HG03460 (cell line): ENCODE measurements at regions not wholly inside any gene's neighbourhood (a gene's known extent, or its start where the extent isn't known, plus 50 kb on each side); places are given as distances from the start of the nearest gene placed in this dataset.
"Not testable (repeated sequence)": the region's sequence is repeated elsewhere in the genome, so short reads cannot be mapped to it uniquely, and the experiment has no call there.

Experiments used
- ATAC-seq: cut with Tn5 transposase; IDR thresholded peaks from one replicate; pipeline ENCODE4 v1.9.1; 2021; ENCODE audit not compliant: unreplicated experiment

- not testable (repeated sequence) for ATAC-seq
Observed at GRCh38 chr2:147000151-147000550, 844.7 kb upstream of the ACVR2A start.

DNA sequence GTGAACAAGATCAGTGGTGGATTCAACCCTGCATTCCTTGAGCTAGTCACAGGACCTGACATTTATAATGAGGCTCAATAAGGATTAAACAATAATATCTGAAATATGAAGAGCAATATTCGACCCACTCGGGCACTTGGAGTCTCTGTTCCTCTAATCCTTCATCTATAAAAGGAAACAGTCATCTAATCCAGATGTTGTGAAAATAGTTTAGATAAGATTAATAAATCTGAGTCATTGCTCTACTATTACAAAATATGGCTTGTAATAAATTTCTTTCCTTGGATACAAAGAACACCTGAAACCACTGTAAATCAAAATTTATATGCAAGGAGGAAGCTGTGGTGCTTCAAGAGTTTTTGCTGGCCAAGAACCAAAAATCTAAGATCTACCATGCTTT, 846.9 kb upstream of the ACVR2A start:
- ATAC-seq = no peak

DNA sequence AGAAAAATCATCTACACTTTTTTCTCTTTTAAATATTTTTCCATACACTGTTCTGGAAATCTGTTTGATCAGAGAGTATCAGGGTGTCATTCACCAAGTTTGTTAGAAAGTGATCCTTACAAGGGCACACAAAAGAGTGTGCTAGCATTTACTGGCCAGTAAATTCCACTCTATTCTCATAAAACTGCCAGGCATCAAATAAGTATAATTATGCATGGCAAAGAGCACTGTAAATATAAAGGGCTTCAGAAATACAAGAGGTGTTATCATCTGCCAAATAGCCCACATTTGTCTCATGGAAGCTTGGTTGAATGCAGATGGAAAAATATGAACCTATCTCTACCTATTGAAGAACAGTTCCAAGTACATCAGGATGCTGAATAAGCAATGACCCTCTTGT, 847.3 kb upstream of the ACVR2A start:
- ATAC-seq = no peak

DNA sequence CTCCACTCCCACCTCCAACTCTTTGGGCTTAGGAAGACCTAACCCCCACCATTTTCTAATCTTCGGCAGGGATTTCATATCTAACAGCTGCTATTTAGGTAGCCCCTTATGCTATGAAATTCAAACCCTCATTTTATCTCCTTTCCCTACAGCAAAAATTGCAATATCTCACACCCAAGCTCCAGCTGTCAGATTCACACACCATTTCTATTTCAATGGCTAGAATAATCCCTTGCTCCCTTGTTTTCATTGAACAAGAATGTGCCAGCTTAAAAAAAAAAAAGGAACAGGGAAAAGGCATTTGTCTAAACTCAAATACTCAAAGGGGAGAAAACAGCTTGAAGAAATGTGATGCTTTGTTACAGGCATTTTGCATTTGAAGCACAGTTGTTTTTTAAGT, 850.6 kb upstream of the ACVR2A start:
- no peak for ATAC-seq

DNA sequence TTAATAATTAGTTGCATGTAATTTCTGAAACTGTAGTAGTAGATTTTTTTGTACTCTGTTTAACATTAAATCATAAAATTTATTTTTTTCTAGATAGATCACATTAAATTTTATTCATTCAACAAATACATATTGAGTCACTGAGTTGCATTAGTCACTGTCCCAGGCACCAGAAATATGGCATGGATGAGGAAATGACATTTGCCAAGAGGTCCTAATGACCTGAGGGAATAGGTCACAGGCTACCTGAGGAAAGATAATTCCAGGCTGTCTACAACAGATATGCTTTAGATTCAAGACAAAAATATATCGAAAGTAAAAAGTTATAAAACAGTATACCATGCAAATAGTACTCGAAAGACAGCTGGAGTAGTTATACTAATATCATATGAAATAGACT, 852.4 kb upstream of the ACVR2A start:
- ATAC-seq = no peak

- no peak for ATAC-seq
Observed at GRCh38 chr2:146992057-146992456, 852.8 kb upstream of the ACVR2A start.

DNA sequence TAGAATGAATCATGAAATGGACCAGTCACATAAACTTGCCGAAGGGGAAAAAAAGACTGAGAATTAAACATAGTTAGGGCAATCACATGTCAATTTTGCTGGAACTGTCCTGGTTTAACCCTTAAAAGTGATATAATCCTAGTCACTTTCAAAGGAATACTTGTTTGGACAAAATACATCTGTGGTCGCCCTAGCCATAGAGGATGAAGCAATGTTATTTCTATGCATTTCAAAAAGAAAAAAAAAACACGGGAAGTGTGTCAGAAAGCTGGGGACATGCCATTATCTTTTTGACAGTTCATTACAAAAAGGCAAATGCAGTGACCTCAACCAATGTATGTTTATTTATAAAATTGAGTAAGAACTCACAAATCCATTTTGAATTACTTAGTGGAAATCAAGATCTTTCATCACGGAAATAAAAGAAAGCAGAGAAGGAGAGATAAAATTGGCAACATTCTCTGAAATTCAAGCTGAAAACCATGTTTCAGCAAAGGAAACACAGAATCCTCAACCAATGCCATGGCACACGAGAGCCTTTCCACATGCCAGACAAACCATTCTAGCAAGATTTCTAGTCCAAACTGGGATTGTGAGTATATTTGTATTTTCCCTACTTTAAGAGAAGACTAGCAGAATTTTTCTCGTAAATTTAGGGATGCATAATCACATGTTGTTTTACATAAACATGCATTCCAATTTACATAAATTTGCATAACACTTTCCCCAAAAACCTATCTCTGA, 854.3 kb upstream of the ACVR2A start:
- no peak for ATAC-seq

DNA sequence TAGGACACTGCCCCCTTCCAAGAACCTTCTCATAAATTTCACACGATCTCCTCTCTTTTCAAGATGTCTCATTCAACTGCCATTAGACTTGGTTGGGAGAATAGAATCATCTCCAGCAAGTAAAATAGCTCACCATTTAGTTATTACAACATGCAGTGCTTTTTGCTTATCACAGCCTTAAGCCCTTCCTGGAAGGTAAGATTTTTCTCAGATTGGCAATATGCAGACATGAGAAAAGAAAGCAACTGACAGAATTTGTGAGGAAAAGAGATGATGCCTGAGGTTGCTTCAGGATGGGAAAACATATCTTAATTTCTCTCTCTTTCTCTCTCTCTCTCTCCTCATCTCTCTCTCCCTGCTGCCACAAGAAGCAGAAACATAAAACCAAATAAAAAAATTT, 855.1 kb upstream of the ACVR2A start:
- no peak for ATAC-seq

GRCh38 chr2:146987996-146988395, 856.8 kb upstream of the ACVR2A start:
- ATAC-seq = no peak

DNA sequence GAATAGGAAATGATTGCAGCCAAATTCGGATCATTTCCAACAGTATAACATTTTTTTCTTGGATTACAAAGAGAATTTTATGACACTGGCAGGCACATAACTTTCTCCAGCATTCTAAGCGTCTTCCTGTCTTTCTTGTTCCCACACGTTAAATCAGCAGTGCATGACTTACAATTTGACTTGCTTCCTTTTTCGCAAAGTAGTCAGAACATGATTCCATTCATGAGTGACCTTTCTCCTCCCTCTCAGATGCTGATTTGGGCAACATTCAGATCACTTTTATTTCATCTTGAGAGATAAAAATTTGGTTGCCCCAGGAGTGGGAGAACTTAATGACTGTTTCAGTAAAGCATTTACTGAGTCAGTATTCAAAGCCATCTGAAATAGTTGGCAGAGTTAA, 858.7 kb upstream of the ACVR2A start:
- no peak for ATAC-seq

DNA sequence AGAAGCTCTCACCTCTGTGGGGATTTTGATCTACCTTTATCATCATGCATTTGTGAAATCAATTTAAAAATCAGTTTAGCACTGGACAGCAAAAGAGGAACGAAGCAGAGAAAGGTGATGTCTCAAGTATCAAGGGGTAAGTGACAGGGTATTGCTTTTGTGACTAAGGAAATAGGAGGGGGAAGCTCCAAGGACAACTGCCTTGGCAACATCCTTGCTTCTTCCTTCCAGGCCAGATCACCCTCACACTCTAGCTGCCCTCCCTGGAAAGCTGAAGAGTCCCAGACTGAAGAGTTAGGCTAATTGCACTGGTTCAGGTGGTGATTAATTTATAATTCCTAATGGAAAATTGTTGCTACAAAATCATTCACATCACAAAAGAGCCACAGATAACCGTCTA, 859.1 kb upstream of the ACVR2A start:
- no peak for ATAC-seq

- no peak for ATAC-seq
Observed at GRCh38 chr2:146984014-146984413, 860.8 kb upstream of the ACVR2A start.

DNA sequence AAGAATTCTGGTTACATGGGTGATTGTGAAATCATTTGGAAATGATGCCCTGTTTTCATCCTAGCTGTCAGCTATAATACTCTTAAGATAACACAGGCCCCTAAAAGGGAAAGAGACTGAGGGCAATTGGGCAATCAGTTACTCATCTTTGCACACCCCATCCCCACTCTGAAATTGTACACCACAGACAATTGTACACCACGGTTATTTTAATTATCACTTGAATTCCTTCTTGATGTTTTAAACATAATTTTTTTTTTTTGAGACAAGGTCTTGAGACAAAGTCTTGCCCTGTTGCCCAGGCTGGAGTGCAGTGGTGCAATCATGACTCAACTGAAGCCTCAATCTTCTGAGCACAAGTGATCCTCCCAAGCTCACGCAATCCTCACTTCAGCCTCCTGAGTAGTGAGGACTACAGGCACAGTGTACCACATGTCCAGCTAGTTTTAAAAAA, 862.4 kb upstream of the ACVR2A start:
- no peak for ATAC-seq

- ATAC-seq = no peak
Observed at GRCh38 chr2:146981921-146982320, 862.9 kb upstream of the ACVR2A start.

- no peak for ATAC-seq
Observed at GRCh38 chr2:146979746-146980145, 865.1 kb upstream of the ACVR2A start.

GRCh38 chr2:146978577-146979555, 866.0 kb upstream of the ACVR2A start:
- ATAC-seq = no peak

DNA sequence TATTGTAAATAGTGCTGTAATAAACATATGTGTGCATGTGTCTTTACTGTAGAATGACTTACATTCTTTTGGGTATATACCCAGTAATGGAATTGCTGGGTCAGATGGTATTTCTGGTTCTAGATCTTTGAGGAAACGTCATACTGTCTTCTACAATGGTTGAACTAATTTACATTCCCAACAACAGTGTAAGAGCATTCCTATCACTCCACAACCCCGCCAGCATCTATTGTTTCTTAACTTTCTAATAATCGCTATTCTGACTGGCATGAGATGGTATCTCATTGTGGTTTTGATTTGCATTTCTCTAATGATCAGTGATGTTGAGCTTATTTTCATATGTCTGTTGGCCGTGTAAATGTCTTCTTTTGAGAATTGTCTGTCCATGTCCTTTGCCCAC, 873.8 kb upstream of the ACVR2A start:
- not testable (repeated sequence) for ATAC-seq

DNA sequence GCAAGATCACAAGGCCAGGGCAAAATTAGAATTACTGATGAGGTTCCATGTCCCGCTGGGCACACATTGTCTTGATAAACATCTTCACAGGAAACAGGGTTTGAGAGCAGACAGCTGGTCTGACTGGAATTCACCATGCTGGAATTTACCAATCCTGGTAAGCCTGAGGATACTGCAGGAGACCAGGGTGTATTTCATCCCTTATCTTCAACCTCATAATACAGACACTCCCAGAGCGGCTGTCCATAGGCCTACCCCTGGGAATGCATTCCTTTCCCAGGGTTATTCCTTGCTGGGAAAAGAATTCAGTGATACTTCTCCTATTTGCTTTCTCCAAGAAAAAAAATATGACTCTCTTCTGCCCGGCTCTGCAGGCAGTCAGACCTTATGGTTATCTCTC, 875.1 kb upstream of the ACVR2A start:
- not testable (repeated sequence) for ATAC-seq

DNA sequence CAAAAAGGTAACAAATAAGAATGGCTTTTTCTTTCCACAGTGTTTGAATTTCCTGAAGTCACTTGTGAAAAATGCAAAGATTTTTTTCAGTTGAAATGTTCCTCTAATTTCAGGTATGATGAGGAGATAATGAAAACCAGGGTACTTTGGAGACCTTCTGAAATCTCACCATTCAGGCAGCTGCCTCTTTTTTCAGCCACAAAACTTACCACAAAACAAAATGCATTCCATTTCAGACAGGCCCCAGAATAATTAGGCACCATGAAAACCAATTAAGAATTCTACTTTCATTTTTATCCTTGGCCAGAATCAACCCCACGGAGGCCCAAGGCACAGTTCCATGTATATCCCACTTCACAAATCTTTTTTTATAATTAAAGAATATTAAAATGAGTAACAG, 880.3 kb upstream of the ACVR2A start:
- no peak for ATAC-seq

DNA sequence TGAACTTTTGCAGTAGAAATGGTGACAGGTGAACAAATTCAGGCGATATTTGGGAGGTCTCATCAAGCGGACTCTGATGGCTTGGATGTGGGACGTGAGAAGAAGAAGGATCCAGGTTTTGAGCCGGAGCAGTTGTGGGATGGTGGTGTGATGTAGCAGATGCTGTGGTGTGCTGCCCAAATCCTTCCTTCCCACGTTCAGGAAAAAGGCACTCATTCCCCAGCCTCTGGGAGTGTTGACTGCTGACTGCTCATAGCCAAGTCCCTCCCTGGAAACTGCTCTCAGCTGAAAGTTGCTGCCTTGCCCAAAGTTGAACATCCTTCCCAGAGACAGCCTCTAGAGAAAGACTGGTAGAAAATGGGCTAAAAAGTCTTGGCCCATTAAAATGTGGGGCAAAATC, 890.3 kb upstream of the ACVR2A start:
- no peak for ATAC-seq

DNA sequence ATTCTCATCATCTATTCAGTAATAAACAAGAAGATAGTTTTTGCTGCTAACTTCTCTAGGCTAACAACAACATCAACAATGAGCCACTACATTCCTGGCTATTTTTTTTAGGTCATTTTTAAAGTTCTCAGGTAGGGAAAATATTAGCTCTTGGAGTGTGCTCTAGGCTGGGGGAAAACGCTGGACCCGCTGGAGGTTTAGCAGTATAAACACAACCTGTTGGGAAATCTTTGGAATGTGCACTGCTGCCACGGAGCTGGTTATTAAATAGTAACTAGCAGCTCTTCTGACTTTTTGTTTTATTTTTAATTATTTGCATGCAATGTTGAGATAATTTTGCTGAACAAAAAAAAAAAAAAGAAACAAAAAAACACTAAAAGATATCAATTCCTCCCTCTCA, 892.1 kb upstream of the ACVR2A start:
- ATAC-seq = no peak

DNA sequence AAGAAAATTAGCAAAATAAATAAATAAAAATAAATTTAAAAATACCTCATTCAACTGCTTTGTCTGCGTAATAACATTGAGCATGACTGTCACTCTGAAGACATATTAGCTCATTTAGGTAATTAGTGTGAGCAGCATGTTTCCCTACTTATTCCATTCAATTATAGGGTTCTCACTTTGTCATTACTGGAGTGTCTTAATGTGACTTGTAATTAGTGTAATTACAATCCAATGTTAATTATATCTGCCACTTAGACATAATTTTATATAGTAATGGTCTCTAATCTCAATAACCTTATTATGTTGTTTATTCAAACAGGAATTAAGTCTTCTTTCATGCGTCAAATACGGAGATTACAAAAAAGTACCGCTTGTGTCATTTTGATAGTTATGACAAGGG, 893.9 kb upstream of the ACVR2A start:
- no peak for ATAC-seq
